ENCODE measurements at regions not wholly inside any gene's neighbourhood (a gene's known extent, or its start where the extent isn't known, plus 50 kb on each side); places are given as distances from the start of the nearest gene placed in this dataset.

DNA sequence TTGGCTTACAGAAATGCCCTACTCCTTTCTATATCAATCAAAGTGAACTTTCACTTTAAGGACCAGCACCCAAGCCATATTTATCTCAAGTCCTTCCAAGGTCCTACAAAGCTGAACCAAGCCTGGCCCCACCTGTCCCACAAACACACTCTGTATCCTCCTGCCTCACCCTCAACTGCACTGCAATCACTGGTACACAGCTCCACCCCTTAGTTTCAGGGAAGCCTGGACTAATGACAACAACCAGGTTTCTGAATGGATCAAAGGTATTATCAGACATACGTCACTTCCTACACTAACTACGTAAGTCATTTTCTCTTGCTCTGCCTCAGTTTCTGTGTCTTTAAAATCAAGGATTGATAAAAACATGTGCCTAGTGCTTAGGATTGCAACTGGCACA is 205.6 kb upstream of the HS3ST1 start:
- no peaks in the 10 kb centered on the region for H4K20me1 ChIP-seq (ENCODE audit: insufficient read depth, low read length)
- H3K56ac ChIP-seq (ENCODE audit: extremely low read depth, insufficient read depth, low read length) = no peak overlapping the region
- TF ChIP-seq POLR2A (IDR thresholded peaks at IDR 0.05; ENCODE audit: low read depth, low read length) (no peak), MAFK (IDR thresholded peaks at IDR 0.05; ENCODE audit: low read depth, low read length) (no peak), CEBPB (IDR thresholded peaks at IDR 0.05; ENCODE audit: low read depth, low read length) (no peak), FOS (IDR thresholded peaks at IDR 0.05; ENCODE audit: low read depth, low read length) (no peak), CHD1 (IDR thresholded peaks at IDR 0.05; ENCODE audit: low read depth, low read length) (no peak), SMC3 (IDR thresholded peaks at IDR 0.05; ENCODE audit: low read depth, low read length) (no peak), MAZ (IDR thresholded peaks at IDR 0.05; ENCODE audit: borderline replicate concordance, low read depth, low read length) (no peak), RFX5 (IDR thresholded peaks at IDR 0.05; ENCODE audit: low read depth, low read length) (no peak), MXI1 (IDR thresholded peaks at IDR 0.05; ENCODE audit: borderline replicate concordance, low read depth, low read length) (no peak), BHLHE40 (IDR thresholded peaks at IDR 0.05; ENCODE audit: low read depth, low read length) (no peak), NFE2L2 (IDR thresholded peaks at IDR 0.05; ENCODE audit: low read depth, low read length) (no peak), RCOR1 (IDR thresholded peaks at IDR 0.05; ENCODE audit: insufficient replicate concordance, low read length) (no peak), RAD21 (IDR thresholded peaks at IDR 0.05; ENCODE audit: low read length) (no peak)
- TF ChIP-seq, protein P1, sequence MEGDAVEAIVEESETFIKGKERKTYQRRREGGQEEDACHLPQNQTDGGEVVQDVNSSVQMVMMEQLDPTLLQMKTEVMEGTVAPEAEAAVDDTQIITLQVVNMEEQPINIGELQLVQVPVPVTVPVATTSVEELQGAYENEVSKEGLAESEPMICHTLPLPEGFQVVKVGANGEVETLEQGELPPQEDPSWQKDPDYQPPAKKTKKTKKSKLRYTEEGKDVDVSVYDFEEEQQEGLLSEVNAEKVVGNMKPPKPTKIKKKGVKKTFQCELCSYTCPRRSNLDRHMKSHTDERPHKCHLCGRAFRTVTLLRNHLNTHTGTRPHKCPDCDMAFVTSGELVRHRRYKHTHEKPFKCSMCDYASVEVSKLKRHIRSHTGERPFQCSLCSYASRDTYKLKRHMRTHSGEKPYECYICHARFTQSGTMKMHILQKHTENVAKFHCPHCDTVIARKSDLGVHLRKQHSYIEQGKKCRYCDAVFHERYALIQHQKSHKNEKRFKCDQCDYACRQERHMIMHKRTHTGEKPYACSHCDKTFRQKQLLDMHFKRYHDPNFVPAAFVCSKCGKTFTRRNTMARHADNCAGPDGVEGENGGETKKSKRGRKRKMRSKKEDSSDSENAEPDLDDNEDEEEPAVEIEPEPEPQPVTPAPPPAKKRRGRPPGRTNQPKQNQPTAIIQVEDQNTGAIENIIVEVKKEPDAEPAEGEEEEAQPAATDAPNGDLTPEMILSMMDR (conservative IDR thresholded peaks at IDR 0.05; ENCODE audit: low read depth, low read length) = no peak
- TF ChIP-seq, protein P2, sequence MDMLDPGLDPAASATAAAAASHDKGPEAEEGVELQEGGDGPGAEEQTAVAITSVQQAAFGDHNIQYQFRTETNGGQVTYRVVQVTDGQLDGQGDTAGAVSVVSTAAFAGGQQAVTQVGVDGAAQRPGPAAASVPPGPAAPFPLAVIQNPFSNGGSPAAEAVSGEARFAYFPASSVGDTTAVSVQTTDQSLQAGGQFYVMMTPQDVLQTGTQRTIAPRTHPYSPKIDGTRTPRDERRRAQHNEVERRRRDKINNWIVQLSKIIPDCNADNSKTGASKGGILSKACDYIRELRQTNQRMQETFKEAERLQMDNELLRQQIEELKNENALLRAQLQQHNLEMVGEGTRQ (IDR thresholded peaks at IDR 0.05; ENCODE audit: low read depth, low read length) = no peak
- TF ChIP-seq, protein P3, sequence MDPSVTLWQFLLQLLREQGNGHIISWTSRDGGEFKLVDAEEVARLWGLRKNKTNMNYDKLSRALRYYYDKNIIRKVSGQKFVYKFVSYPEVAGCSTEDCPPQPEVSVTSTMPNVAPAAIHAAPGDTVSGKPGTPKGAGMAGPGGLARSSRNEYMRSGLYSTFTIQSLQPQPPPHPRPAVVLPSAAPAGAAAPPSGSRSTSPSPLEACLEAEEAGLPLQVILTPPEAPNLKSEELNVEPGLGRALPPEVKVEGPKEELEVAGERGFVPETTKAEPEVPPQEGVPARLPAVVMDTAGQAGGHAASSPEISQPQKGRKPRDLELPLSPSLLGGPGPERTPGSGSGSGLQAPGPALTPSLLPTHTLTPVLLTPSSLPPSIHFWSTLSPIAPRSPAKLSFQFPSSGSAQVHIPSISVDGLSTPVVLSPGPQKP (IDR thresholded peaks at IDR 0.05; ENCODE audit: borderline replicate concordance, low read depth, low read length) = no peak
- WGBS, 2 experiments (ENCODE audit: extremely low coverage in 2 of 2, insufficient read length in 1 of 2) = no CpG with 5 or more reads among the region's 2 CpGs
- peaks cover 2% of the 10 kb centered on the region; the same call in 1 of the 2 replicates for H3K9me3 ChIP-seq (ENCODE audit: control insufficient read depth, insufficient read depth, low read length)
- in situ Hi-C loops (cut with MboI; ENCODE audit: low sequenced_read_pairs) (no loop called here), dilution Hi-C loops (cut with HindIII; ENCODE audit: low sequenced_read_pairs, unreplicated experiment) (no loop called here), intact Hi-C loops (cut with micrococcal nuclease) (no loop called here)
- H3K36me3 ChIP-seq (ENCODE audit: control insufficient read depth, insufficient read depth, low read length) = no peaks in the 10 kb centered on the region
- H3K9ac ChIP-seq (ENCODE audit: low read depth, low read length) = no peak overlapping the region
- H2BK5ac ChIP-seq (ENCODE audit: low read depth, low read length, poor library complexity, severe bottlenecking) = no peak overlapping the region
- H2AK9ac ChIP-seq (replicated peaks; ENCODE audit: low read depth, low read length, poor library complexity) = no peak overlapping the region
- H3K14ac ChIP-seq (replicated peaks; ENCODE audit: low read depth, low read length) = no peak overlapping the region
- H3K4ac ChIP-seq (ENCODE audit: low read depth, low read length) = 0 out of 2 replicates have a peak overlapping the region, but pooled peaks have one; percentile 34
- peaks cover 11% of the 10 kb centered on the region for H3K4me1 ChIP-seq (ENCODE audit: control insufficient read depth, insufficient read depth, low read length)
- BruUV-seq (replicated peaks) = no TSS peak
- no peak overlapping the region for H2AFZ ChIP-seq (replicated peaks; ENCODE audit: low read length, poor library complexity)
- peak overlapping the region; percentile 30; the same call in 1 of the 2 replicates for H2BK120ac ChIP-seq (ENCODE audit: low read depth, low read length)
- H2BK15ac ChIP-seq (ENCODE audit: low read depth, low read length) = peak overlapping the region; percentile 37; the same call in 2 of the 3 replicates
- H4K8ac ChIP-seq (ENCODE audit: low read depth in 2 of 2, low read length in 2 of 2) = peak overlapping the region in 1 of 2 experiments; percentile 62; a peak in 1 of 4 replicates
- H2AK5ac ChIP-seq (ENCODE audit: low read depth, low read length) = no peak overlapping the region; the same call in 1 of the 2 replicates
- ATAC-seq (ENCODE audit: low read depth) (no peak), DNase-seq (no peak)
- no peak overlapping the region for H4K5ac ChIP-seq (ENCODE audit: low read depth, low read length)
- no peak overlapping the region for H3K4me2 ChIP-seq (ENCODE audit: low read depth, low read length)
- no peaks in the 10 kb centered on the region for H3K27me3 ChIP-seq (ENCODE audit: control insufficient read depth, insufficient read depth, low read length)
- H3K79me1 ChIP-seq (ENCODE audit: low read depth in 1 of 2, low read length in 2 of 2) = no peaks in the 10 kb centered on the region
- ChIA-PET POLR2A (ENCODE audit: unreplicated experiment) (no interaction called here), CTCF (interaction anchor here (0.6 kb wide), 1 partner anchor 160 kb away, joined by 3 read pairs; no protein-coding TSS in a partner anchor)
- no peak overlapping the region for H3K4me3 ChIP-seq (ENCODE audit: insufficient read depth, low read depth, low read length)
- H4K91ac ChIP-seq (ENCODE audit: insufficient read depth, low read depth, low read length) = no peak overlapping the region
- H3K9me1 ChIP-seq (ENCODE audit: insufficient read depth, low read length) = no peaks in the 10 kb centered on the region; the same call in none of the 2 replicates
- peak overlapping the region; percentile 56 for H2BK20ac ChIP-seq (ENCODE audit: low read depth, low read length)
- H3K27ac ChIP-seq (ENCODE audit: insufficient read depth, low read length) = no peak overlapping the region
- H3K23ac ChIP-seq (ENCODE audit: low read depth, low read length) = no peak overlapping the region
- peak overlapping the region; percentile 6; the same call in 1 of the 2 replicates for H3K18ac ChIP-seq (ENCODE audit: low read depth, low read length)
